ENCODE measurements at regions not wholly inside any gene's neighbourhood (a gene's known extent, or its start where the extent isn't known, plus 50 kb on each side); places are given as distances from the start of the nearest gene placed in this dataset.

DNA sequence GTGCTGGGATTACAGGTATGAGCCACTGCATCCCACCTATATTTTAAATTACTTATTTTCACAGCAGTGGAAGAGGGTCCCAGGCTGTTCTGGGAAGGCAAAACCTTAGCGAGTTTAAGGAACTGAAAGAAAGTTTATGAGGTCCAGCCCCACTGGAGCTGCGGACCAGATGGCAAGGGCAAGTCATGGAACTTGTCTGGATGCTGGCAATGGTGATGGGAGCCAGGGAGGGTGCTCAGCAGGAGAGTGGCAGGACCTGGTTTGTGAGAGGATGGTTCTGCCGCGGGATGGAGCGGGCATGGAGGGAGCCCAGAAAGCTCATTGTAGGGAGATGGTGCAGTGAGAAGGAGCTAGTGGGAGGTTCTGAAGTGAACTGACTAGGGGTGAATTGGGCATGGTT, 50.6 kb upstream of the SLC45A1 start:
- H3K27ac ChIP-seq, result peak overlapping the region in 1 of 21 experiments; percentile 19
- H3K4me3 ChIP-seq, result no peak overlapping the region

DNA sequence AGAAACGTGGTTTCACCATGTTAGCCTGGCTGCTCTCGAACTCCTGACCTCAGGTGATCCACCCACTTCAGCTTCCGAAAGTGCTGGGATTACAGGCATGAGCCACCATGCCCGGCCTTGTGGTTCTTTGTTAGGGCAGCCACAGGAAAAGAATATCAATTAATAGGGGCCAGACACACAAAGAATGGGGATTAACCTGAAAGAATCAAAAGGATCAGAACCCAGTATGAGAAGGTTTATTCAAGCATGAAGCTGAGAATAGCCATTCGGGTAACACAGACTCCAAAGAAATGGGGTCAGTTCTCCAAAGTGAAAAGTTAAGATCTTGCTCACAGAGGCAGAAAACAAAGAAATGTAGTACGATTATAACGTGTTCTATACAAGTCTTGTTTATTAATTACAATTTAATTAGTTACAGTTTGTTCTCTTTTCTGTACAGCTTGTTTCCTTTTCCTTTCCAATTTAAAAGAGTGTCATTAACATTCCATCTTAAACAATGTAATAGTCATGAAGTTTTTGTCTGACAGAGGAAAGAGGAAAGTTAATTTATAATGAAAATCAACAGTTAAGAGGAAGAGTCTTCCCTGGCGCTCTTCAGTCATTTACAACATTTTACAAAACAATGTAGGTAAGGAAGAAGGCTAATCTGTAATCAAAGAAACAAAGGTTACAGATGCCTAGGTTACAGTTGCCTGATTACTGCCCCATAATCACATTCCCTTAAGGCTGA, 51.3 kb upstream of the SLC45A1 start:
- Histone ChIP-seq H3K4me3 (no peak overlapping the region), H3K27ac (peak overlapping the region in 1 of 21 experiments; percentile 19)

DNA sequence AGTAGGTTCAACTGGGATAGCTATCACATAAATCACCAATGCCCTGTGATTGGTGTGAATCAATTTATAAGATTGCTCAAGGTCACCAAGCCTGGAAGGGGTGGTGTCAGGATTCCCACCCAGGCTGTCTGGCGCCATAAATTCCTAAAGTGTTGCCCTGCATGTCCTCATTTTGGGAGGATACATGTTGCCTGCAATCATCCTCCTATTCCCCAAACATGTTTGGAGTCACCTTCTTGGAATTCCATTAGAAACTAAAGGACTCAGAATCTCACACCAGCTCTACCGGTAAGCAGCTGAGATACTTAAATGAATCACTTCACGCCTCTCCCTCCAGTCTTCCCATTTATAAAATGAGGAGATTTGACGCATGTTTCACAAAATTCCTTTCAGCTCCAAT, 54.1 kb upstream of the SLC45A1 start:
- H3K4me3 ChIP-seq, result no peak overlapping the region
- H3K27ac ChIP-seq, result no peak overlapping the region

DNA sequence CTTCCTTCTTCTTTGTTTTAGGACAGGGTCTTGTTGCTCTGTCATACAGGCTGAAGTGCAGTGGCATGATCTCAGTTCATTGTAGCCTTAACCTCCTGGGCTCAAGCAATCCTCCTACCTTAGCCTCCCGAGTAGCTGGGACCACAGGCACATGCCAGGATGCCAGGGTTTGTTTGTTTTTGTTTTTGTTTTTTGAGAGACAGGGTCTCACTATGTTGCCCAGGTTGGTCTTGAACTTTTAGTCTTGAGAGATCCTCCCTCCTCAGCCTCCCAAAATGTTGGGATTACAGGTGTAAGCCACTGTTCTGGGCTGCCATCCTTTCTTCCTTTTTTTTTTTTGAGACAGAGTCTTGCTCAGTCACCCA, 56.5 kb upstream of the SLC45A1 start:
- no peak overlapping the region for H3K27ac ChIP-seq

DNA sequence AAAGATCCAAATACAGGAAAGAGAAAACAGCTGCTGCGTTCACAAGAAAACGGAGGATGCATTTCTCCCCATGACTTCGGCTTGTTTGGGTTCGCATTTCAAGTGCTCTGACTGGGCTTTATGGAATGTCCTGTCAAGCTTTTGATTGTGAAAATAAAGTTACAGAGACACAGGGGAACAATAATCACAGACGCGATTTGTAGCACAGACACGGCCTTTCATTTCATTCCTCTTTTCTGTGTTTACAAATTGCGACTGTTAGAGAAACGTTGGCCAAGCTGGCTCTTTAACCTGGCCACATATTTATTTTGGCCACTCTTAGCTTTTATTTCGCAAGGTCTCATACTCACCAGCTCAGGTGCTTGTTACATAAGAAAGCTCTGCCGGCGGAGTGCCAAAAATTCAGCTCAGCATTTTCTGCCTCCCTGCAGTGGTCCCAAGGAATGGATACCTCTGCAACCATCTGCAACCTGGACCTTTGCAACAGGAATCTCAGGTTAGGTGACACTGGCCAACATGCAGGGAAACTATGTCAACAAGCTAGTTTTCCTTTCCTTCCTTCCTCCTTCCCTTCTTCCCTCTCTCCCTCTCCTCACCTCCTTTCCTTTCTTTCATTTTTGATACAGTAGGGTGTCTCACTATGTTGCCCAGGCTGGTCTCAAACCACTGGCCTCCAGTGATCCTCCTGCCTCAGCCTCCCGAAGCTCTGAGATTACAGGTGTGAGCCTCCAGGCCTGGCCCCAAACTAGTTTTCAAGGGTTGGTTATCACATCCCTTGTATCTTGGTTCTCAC, 58.2 kb upstream of the SLC45A1 start:
- Histone ChIP-seq H3K4me3 (no peak overlapping the region), H3K27ac (peak overlapping the region in 3 of 21 experiments; percentile 22 to 24 (median 23))

More for the DNA sequence above, 56.5 kb upstream of the SLC45A1 start:
- H3K4me3 ChIP-seq, result no peak overlapping the region

DNA sequence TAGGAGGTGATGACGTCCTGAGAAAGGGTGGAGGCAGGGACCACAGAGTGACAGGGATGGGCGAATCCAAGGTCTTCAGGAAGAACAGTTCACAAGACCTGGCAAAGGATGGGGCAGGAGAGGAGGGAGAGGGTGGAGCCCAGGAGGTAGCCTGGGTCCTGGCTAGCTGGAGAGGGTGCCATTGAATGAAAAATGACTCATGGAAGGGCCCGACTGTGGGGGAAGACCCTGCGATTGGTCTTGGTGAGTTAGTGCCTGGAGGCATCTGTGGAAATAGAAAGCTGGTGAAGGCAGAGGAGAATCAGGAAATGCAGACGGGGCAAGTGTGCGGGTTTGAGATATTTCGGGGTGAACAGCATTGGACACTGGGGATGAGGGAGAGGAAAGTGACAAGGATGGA, 60.3 kb upstream of the SLC45A1 start:
- Histone ChIP-seq H3K4me3 (no peak overlapping the region), H3K27ac (no peak overlapping the region)

DNA sequence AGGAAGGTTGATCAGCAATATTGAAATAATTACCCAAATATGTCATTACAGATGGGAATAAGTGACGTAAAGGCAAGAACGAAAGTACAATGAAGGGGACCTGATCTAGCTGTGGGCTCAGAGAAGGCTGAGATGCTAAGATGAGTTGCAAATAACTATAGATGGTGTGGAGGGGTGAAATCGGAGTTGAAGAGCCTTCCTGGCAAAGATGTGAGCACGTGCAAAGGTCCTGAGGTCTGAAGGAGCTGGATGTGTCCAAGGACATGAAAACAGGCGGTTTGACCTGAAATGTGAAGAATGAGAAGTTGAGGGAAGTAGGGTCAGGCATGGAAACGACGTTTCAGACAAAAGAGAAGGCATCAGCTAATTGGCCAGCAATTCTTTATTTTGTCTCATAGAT, 61.6 kb upstream of the SLC45A1 start:
- Histone ChIP-seq H3K4me3 (no peak overlapping the region), H3K27ac (no peak overlapping the region)

DNA sequence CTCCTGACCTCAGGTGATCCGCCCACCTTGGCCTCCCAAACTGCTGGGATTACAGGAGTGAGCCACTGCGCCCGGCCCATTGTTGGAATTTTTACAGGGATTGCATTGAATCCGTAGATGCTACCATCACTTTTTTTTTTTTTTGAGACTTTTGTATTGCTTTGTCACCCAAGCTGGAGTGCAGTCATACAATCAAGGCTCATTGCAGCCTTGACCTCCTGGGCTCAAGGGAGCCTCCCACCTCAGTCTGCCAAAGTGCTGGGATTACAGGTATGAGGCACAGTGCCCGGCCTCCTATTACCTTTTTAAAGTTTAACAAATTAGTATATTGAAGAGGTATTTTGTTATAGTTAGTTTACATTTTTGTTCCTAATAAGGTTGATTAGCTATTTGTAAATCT, 62.2 kb upstream of the SLC45A1 start:
- Histone ChIP-seq H3K27ac (no peak overlapping the region), H3K4me3 (no peak overlapping the region)

DNA sequence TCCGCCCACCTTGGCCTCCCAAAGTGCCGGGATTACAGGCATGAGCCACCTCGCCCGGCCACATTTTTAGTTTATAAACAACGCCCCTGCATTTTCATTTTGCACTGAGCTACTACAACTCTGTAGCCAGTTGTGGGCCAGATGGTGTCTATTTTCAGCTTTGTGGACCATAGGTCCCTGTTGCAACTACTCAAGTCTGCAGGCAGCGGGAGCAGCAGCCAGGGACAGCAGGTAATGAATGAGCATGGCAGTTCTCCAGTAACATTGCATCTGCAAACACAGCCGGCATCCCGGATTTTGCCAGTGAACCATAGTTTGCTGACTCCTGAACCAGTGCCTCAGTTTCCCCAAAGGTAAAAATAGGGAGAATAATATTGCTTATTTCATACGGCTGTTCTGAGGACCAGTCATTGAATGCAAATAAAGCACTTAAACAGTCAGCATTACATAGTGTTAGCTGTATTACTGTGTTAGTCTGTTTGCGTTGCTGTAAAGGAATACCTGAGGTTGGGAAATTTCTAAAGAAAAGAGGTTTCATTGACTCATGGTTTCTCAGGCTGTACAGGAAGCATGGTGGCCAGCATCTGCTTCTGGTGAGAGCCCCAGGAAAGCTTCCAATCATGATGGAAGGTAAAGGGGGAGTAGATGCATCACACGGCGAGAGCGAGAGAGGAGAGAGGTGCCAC, 65.5 kb upstream of the SLC45A1 start:
- Histone ChIP-seq H3K27ac (no peak overlapping the region), H3K4me3 (no peak overlapping the region)

DNA sequence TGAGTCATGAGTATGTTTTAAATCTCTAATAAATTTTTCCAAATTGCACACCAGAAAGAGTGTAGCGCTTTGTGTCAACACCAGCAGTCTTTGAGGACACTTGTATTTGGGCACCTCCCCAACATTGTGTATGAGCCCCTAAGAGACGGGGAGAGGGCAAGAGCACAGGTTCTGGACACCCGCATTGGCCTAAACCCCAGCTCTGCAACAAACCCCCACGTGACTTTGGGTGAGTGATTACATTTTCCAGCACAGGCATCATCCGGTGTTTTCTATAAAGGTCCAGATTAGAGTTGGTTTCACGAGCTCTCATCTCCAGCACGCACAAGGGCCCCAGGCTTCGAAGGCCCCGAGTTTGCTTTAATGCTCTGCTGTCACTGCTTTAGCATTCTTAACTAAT, 66.3 kb upstream of the SLC45A1 start:
- no peak overlapping the region for H3K27ac ChIP-seq
- no peak overlapping the region for H3K4me3 ChIP-seq

DNA sequence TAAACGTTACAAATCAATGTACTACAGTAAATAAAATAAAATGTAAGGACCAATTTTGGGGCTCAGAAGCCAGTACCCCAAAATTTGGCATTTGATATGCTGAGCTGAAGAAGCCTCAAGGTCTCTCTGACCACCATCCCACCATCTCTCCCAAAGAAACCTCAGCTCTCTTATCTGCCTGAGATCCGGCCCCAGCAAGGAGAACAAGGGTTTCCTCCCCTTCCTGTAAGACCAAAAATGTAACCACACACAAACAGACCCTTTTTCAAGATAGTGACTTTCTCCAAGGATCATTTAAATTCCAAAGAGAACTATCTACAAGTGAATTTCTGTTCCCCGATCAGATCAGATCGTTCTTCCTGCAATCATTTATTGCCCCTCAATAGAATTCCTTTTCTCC, 68.1 kb upstream of the SLC45A1 start:
- no peak overlapping the region for H3K4me3 ChIP-seq
- H3K27ac ChIP-seq, result no peak overlapping the region

DNA sequence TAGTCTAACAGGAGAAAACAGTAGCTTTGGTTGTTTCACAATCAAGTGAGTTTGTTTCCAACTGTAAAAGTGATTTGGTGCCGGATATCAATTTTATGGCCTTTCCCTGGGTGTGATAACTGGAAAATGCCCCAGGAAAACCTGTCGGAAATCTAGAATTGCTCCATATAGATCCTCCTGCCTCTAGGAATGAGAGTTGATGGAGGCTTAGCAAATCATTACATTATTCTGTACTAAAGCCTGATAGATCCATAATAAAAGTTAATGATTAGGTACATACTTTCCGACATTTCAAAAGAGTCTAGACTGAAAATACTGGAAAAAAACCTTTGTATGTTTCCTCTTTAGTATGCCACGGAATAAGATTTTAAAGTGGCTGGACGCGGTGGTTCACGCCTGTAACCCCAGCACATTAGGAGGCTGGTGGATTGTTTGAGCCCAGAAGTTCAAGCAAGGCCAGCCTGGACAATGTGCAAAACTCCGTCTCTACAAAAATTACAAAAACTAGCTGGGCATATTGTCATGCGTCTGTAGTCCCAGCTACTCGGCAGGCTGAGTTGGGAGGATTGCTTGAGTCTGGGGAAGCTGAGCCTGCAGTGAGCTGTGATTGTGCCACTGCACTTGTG, 70.0 kb upstream of the SLC45A1 start:
- H3K4me3 ChIP-seq, result no peak overlapping the region

DNA sequence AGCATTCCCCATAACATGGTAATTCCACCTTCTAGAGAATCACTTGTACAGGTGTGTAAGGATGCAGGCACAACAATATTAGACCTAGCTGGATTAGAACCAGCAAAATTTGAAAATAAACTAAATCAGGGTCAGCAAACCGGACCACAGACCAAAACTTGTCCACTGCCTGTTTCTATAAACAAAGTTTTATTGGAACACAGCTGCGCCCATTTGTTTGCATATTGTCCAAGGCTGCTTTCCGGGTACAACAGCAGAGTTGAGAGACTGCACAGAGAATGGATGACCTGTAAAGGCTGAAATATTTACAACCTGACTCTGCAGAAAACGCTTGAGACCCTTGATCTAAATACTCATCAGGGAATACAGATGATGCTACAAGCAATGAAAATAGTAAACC, 73.6 kb upstream of the SLC45A1 start:
- no peak overlapping the region for H3K27ac ChIP-seq

More for the DNA sequence above, 70.0 kb upstream of the SLC45A1 start:
- H3K27ac ChIP-seq, result no peak overlapping the region

DNA sequence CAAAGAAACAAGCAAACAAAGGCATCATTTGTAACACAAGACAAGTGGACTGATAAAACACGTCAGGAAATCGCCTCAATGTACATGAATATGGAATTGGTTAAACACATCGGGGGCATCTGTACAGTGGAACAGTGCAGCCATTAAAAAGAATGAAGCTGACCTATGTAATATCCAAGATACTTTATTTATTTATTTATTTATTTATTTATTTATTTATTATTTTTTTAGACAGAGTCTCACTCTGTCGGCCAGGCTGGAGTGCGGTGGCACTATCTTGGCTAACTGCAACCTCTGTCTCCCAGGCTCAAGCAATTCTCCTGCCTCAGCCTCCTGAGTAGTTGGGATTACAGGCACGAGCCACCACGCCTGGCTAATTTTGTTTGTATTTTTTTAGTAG, 75.4 kb upstream of the SLC45A1 start:
- no peak overlapping the region for H3K27ac ChIP-seq
- H3K4me3 ChIP-seq, result no peak overlapping the region

More for the DNA sequence above, 73.6 kb upstream of the SLC45A1 start:
- no peak overlapping the region for H3K4me3 ChIP-seq

DNA sequence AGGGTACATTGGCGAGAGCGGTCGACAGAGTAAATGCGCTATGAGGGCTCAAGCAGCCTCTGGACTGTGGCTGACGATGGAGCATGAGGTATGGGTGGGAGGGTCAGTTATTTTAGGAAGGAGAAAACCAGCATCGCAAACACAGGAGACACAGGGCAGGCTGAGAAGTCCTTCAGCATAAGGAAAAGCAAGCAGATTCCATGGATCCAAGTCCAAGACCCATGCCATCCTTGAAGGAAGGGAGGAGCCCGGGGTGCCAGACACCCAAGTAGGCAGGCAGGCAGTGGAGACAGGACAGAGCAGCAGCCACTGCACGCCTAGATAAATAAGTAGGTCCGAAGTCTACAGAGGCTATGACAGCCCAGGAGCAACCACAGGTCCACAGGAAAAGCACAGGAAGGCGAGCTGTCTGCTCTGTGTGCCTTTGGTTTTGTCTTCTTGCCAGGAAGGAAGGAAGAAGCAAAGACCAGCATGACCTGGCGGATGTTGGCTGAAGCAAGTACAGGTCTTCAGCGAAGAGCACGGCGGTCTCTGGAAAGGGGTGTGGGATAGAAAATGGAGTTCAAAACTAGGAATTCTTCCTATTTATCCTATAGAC, 76.4 kb upstream of the SLC45A1 start:
- H3K27ac ChIP-seq, result no peak overlapping the region
- no peak overlapping the region for H3K4me3 ChIP-seq

DNA sequence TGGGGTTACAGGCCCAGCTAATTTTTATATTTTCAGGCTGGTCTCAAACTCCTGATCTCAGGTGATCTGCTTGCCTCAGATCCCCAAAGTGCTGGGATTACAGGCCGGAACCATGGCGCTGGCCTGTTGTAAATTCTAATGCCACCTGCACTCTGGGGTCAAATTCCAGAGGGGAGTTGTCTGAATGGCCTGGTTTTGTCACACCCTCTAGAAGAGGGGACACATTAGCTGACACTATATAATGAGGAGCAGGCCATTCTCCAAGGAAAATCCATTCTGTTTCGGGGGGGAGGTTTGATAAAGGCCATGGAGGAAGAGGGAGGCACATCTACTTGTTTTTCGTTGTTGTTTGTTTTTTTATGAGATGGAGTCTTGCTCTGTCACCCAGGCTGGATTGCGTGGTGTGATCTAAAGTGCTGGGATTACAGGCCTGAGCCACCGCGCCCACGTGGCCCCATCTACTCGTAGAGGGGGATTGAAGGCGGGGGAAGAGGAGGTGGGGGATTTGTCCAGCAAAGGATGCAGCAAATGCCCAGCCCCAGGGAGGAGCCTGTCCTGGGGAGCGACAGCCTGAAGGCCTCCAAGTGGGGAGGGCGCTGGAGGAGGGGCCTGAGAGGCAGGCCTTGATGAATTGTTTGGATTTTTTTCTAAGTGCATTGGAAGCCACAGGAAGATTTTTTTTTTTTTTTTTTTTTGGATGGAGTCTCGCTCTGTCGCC, 78.4 kb upstream of the SLC45A1 start:
- no peak overlapping the region for H3K27ac ChIP-seq
- no peak overlapping the region for H3K4me3 ChIP-seq

DNA sequence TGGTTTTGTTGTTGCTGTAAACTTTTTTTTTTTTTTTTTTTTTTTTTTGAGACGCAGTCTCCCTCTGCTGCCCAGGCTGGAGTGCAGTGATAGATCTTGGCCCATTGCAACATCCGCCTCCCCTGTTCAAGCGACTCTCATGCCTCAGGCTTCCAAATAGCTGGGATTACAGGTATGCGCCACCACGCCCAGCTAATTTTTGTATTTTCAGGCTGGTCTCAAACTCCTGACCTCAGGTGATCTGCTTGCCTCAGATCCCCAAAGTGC, 78.9 kb upstream of the SLC45A1 start:
- Histone ChIP-seq H3K27ac (peak overlapping the region in 2 of 21 experiments; percentile 12 to 17), H3K4me3 (no peak overlapping the region)

DNA sequence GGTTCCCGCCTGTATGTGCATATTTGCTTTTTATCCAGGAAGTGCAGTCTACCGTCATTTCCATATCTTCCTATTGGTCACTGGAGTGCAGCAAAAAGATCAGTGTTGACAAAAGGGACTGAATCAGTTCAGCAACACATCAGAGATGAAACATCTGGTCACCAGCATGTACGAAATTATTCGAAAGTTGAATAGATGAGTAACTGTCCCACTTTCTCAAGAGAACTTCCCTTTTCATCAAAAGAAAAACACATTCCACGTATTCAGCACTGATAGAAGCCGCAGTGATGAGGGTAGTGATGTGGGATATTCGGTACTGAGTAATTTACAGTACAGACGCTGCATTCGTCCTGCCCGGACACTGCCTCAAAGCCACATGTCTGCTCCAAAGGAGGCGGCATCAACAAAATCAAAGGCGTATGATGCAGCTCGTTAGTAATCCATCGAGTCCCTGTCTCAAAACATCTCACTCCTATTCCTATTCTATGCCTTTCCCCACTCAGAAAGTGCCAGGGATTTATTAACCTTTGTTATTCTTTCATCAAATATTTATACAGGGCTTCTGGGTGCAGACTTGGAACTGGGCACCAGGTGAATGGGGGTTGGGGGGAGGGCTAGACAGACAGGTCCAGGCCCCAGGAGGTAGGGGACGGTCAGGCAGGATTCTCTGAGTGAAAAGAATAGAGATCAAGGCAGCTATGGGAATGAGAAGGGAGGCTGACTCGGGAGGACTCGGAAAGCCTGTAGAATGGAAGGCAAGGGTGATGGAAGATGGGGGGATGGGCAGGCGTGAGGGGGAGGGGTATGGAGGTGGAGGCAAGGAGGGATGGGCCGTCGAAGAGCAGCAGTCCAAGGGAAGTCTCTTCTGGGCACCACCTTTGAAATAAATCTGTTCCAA, 79.5 kb upstream of the SLC45A1 start:
- peak overlapping the region in 4 of 21 experiments; percentile 12 to 49 (median 24) for H3K27ac ChIP-seq
- no peak overlapping the region for H3K4me3 ChIP-seq
